ENCODE measurements at regions not wholly inside any gene's neighbourhood (a gene's known extent, or its start where the extent isn't known, plus 50 kb on each side); places are given as distances from the start of the nearest gene placed in this dataset.

- no peak for TF ChIP-seq EP300 (IDR thresholded peaks at IDR 0.05)
- no peak for TF ChIP-seq POLR2A (IDR thresholded peaks at IDR 0.05)
- no peak for TF ChIP-seq CTCF (IDR thresholded peaks at IDR 0.05)
Observed at GRCh38 chr15:67895237-67895636, 55.4 kb upstream of the RNU6-1 start.
